Ovary (tissue), 7 donors: ENCODE measurements at regions not wholly inside any gene's neighbourhood (a gene's known extent, or its start where the extent isn't known, plus 50 kb on each side); places are given as distances from the start of the nearest gene placed in this dataset.

ENCODE experiments used
- DNase-seq, 5 donors: peaks; one replicate each; pipeline ENCODE4 v3.0.0-alpha.2; 2019 to 2020
- H3K27ac ChIP-seq, 2 donors: fragments of 200-600 bp; one replicate each; pipeline versions ENCODE4 v1.5.1 to v1.8.0; 2019 to 2022
- H3K27me3 ChIP-seq: fragments of 200-600 bp; one replicate; pipeline ENCODE4 v1.8.0; 2022
- H3K36me3 ChIP-seq: fragments of 200-600 bp; sonication (generic); one replicate; pipeline ENCODE4 v1.5.1; 2019
- H3K4me1 ChIP-seq: one replicate; pipeline ENCODE4 v1.8.1; 2013; ENCODE audit warnings: mild to moderate bottlenecking, moderate library complexity; ENCODE audit not compliant: insufficient read depth
- H3K4me3 ChIP-seq: fragments of 200-600 bp; sonication (generic); one replicate; pipeline ENCODE4 v1.5.1; 2017
- H3K9me3 ChIP-seq, 2 donors: fragments of 200-600 bp in 1 of 2; sonication (generic) in 1 of 2; one replicate each; pipeline versions ENCODE4 v1.5.1 to v1.8.1; 2013 to 2019; ENCODE audit warnings: mild to moderate bottlenecking in 1 of 2, moderate library complexity in 1 of 2
- CTCF ChIP-seq, 3 donors: fragments of 450-650 bp in 2 of 3; fragments of 200-600 bp in 1 of 3; IDR thresholded peaks; one replicate each; pipeline versions ENCODE4 v1.5.1 to v1.8.0; 2016 to 2022; ENCODE audit warnings: antibody characterized with exemption in 3 of 3, mild to moderate bottlenecking in 1 of 3
- EP300 ChIP-seq: sonication (generic); formaldehyde crosslinking; IDR thresholded peaks from one replicate; pipeline ENCODE4 v1.6.1; 2017; ENCODE audit warnings: antibody characterized with exemption
- POLR2A ChIP-seq: fragments of 450-650 bp; IDR thresholded peaks from one replicate; pipeline ENCODE4 v1.6.1; 2017; ENCODE audit warnings: antibody characterized with exemption, mild to moderate bottlenecking, moderate library complexity
- WGBS, 3 donors: extraction: QIAGEN DNeasy Blood & Tissue Kit in 1 of 3; methylation state at CpG; one replicate each; pipeline versions ENCODE4 v1.1.5 to v1.1.7; 2013 to 2017; 5-methylcytosine and 5-hydroxymethylcytosine counted together
- intact Hi-C, 4 donors: fragments of 100-400 bp; cut with DNase I; formaldehyde crosslinking; loops; one replicate each; pipeline versions ENCODE4 v1.11.0 to v1.15.1; 2022 to 2023
- donor health status: DM: no; HTN: no; CAD: no; lungs with moderate emphysema.
- donor health status: DM: no; HTN: no; CAD: no.
- donor health status: Bipolar disorder and iron deficiency.
- donor health status: DM: no; HTN: no; CAD: no.
- donor health status: DM: yes; HTN: yes; CAD: no.

- H3K9me3 ChIP-seq: no peaks in the 10 kb centered on the region
Observed at GRCh38 chr1:229970714-229971113, 96.3 kb upstream of the GALNT2 start.

GRCh38 chr1:229971141-229971540 lies 95.9 kb upstream of the GALNT2 start:
- no peaks in the 10 kb centered on the region for H3K36me3 ChIP-seq
- no peak overlapping the region for H3K27ac ChIP-seq
- H3K9me3 ChIP-seq: no peaks in the 10 kb centered on the region
- WGBS, 3 donors: 93 to 95% (median 94%) methylated on average over 13 of the region's 13 CpGs
- no peak overlapping the region for H3K4me3 ChIP-seq
- TF ChIP-seq POLR2A (no peak), EP300 (no peak), CTCF (IDR thresholded peaks at IDR 0.05) (no peak)
- no peaks in the 10 kb centered on the region for H3K4me1 ChIP-seq
- no peak for DNase-seq
- no peaks in the 10 kb centered on the region for H3K27me3 ChIP-seq
- intact Hi-C loops: no loop called here

More at GRCh38 chr1:229970714-229971113, 96.3 kb upstream of the GALNT2 start:
- no peak overlapping the region for H3K4me3 ChIP-seq
- intact Hi-C loops: no loop called here
- H3K36me3 ChIP-seq: no peaks in the 10 kb centered on the region
- no peak for DNase-seq
- no peaks in the 10 kb centered on the region for H3K27me3 ChIP-seq
- H3K4me1 ChIP-seq: no peaks in the 10 kb centered on the region
- H3K27ac ChIP-seq: no peak overlapping the region
- no peak for TF ChIP-seq POLR2A
- TF ChIP-seq CTCF (IDR thresholded peaks at IDR 0.05): no peak
- TF ChIP-seq EP300: no peak
- 49 to 59% (median 51%) methylated on average over 8 of the region's 8 CpGs for WGBS, 3 donors

- DNase-seq: no peak
- Histone ChIP-seq H3K36me3 (no peaks in the 10 kb centered on the region), H3K9me3 (no peaks in the 10 kb centered on the region), H3K27ac (no peak overlapping the region), H3K4me1 (no peaks in the 10 kb centered on the region), H3K4me3 (no peak overlapping the region), H3K27me3 (no peaks in the 10 kb centered on the region)
- intact Hi-C loops: no loop called here
- 83 to 86% (median 84%) methylated on average over 9 of the region's 9 CpGs for WGBS, 3 donors
- TF ChIP-seq EP300 (no peak), CTCF (IDR thresholded peaks at IDR 0.05) (no peak), POLR2A (no peak)
Observed at GRCh38 chr1:229972600-229973296, 94.3 kb upstream of the GALNT2 start.

- intact Hi-C loops: no loop called here
- no peaks in the 10 kb centered on the region for H3K36me3 ChIP-seq
- no peak overlapping the region for H3K4me3 ChIP-seq
- TF ChIP-seq CTCF (IDR thresholded peaks at IDR 0.05): no peak
- no peak for TF ChIP-seq POLR2A
- TF ChIP-seq EP300: no peak
- DNase-seq: no peak
- no peaks in the 10 kb centered on the region for H3K27me3 ChIP-seq
- 83 to 87% (median 85%) methylated on average over 4 of the region's 4 CpGs for WGBS, 3 donors
- no peaks in the 10 kb centered on the region for H3K9me3 ChIP-seq
- no peak overlapping the region for H3K27ac ChIP-seq
- H3K4me1 ChIP-seq: no peaks in the 10 kb centered on the region
Observed at GRCh38 chr1:229973297-229973612, 93.8 kb upstream of the GALNT2 start.
